Erythroblast (primary cell): ENCODE measurements at regions not wholly inside any gene's neighbourhood (a gene's known extent, or its start where the extent isn't known, plus 50 kb on each side); places are given as distances from the start of the nearest gene placed in this dataset.
"Not testable (repeated sequence)": the region's sequence is repeated elsewhere in the genome, so short reads cannot be mapped to it uniquely, and the experiment has no call there.

ENCODE experiments used
- DNase-seq, 2 experiments: peaks; one replicate each; lab custom pipeline; 2025; lab: John Stamatoyannopoulos, UW
- GATA1 ChIP-seq: IDR thresholded peaks from 2 replicates; pipeline ENCODE4 v1.6.1; 2011; ENCODE audit warnings: low read depth, mild to moderate bottlenecking, control low read depth, low read length, moderate library complexity
- POLR2A ChIP-seq: IDR thresholded peaks from 2 replicates; pipeline ENCODE4 v1.6.1; 2011; ENCODE audit warnings: mild to moderate bottlenecking, low read length

DNA sequence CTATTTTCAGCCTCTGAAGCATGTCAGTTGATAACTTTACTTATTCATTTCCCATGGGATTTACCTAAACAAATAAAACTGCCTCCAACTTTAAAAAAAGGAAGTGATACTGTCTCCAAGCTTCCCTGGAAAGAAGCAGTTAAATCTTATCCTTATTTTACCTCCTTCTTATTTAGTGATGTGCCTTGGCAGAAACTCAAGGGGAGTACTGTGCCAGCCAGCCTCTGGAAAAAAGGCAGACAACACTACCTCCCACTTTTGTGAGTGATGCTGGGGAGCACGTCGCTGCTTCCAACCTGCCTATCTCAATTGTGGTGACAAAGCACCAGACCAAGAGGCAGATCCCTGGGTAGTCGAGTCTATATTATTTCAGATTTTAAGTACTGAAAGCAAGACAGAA, 765.6 kb downstream of the DIAPH3 start:
- TF ChIP-seq POLR2A (no peak), GATA1 (no peak)
- no peak for DNase-seq

GRCh38 chr13:59398661-59399060, 765.1 kb downstream of the DIAPH3 start:
- DNase-seq, result no peak
- TF ChIP-seq POLR2A, result no peak
- no peak for TF ChIP-seq GATA1

DNA sequence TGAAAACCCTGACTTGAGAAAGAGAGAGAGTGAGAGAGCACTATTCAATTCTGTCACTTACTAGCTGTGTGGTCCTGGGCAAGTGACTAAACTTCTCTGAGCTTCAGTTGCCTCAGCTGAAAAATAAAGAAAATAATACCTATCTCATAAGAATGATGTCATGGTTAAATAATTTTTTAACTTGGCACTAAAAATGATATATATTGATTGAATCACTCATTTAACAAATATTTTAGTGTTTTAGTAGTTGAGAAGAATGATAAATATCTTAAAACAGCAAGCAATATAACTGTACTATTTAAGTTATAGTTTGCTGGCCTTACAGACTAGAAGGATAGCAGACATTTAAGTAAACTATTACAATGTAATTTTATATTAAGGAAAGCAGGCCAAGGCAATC, 764.2 kb downstream of the DIAPH3 start:
- DNase-seq, result no peak
- TF ChIP-seq POLR2A, result no peak

- DNase-seq, result no peak
- no peak for TF ChIP-seq POLR2A
- no peak for TF ChIP-seq GATA1
These were observed 759.4 kb downstream of the DIAPH3 start for GRCh38 chr13:59404331-59404730.

- DNase-seq, result not testable (repeated sequence)
These were observed 756.5 kb downstream of the DIAPH3 start for GRCh38 chr13:59407251-59407650.

GRCh38 chr13:59408738-59409137, 755.0 kb downstream of the DIAPH3 start:
- TF ChIP-seq POLR2A (no peak), GATA1 (no peak)
- no peak for DNase-seq

DNA sequence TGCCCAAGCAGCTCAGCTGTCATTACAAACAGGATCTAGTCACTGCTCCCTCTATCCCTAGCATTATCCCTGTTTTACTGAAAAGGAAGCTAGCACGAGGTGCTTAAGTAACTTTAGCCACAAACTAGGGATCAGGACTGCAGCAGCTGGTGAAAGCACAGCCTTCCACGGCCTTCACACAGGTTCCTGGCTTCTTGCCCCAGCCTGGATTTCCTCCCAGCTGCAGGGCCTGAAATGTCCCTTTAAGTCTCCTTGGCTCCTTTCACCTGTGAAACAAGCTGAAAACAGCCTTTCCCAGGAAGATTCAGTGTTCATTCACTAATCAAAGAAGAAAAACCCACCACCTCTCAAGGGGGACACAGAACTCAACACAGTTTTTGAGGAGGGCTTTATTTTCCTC, 754.5 kb downstream of the DIAPH3 start:
- TF ChIP-seq POLR2A (no peak), GATA1 (no peak)
- no peak for DNase-seq

DNA sequence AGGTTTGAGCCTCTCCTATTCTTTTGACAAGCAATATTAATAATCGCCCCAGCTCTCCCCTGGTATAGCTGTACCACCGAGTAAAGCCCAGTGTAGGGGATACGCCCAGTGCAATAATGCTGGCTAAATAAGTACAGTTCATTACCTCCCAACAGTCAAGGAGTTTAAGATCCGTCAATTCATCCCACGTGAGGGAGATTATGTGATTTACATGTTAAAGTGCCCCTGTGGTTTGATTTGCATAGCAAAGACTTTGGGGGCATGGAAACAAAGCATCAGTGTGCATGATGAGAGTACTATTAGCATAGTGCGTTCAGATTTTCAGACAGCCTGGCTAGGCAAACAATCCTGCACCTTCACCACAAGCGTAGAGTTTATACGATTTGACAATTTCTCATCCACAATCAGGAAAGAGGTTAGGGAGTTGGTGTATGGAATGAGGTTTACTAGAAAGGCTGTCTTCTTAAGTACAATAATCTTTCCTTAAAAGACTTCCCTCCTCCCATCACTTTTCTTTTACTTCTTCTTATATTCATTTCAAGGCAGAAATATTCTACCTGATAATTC, 754.0 kb downstream of the DIAPH3 start:
- TF ChIP-seq GATA1, result no peak
- DNase-seq, result no peak

DNA sequence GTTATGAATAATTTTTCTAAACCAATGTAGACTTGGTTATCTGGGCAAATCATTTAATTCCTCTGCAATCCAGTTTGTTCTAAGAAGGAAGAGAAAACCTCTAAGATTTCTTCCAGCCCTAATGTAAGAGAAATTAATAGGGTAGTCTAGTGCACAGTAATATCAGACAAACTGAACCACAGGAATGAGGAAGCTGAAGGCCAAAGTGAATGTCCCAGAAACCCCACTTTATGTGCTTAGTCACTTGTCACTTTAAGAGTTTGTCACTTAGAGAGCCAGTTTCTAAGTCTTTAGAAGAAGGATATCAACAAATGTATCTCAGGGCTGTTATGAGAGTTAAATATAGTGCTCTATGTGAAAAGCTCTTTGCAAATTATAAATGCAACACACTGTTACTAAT, 750.6 kb downstream of the DIAPH3 start:
- TF ChIP-seq GATA1 (no peak), POLR2A (no peak)
- no peak for DNase-seq

DNA sequence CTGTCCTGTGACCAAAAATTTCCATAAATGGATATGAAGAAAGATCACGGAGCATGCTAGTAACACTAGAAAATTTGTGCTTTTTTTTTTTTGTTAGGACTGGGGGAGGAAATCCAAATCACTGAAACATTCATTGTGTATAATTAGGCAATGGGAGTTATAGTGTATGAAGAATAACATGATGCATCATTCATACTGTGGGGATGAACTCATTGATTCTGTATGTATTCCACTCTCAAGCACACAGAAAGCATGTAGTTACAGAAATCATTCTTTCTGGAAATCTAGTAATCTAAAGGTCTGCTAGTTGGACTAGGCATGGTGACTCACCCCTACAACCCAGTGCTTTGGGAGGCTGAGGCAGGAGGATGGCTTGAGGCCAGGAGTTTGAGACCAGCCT, 749.7 kb downstream of the DIAPH3 start:
- TF ChIP-seq GATA1, result no peak
- no peak for TF ChIP-seq POLR2A

DNA sequence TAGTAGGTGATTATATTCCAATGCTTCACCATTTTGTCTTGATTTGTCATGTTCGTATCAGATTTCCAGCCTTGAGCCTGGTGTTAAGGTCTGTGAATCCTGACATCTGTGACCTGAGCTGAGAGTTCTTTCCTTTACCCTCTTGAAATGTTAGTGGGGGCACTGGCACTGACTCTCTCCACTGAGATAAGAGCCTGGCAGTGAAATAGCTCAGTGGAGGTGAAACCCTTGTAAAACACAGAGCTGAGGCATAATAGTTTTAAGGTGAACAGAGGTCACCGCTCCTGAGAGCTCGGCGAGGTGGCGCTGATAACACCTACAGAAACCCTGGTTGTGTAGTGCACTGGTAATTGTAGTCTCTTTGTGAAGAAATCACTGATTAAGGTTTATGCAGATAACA, 748.2 kb downstream of the DIAPH3 start:
- no peak for DNase-seq
- TF ChIP-seq POLR2A (no peak), GATA1 (no peak)

More for the DNA sequence above, 749.7 kb downstream of the DIAPH3 start:
- DNase-seq, result no peak

- no peak for TF ChIP-seq GATA1
- no peak for TF ChIP-seq POLR2A
- DNase-seq, result no peak
These were observed 747.2 kb downstream of the DIAPH3 start for GRCh38 chr13:59416561-59416960.

GRCh38 chr13:59422646-59423045, 741.1 kb downstream of the DIAPH3 start:
- no peak for DNase-seq
- TF ChIP-seq GATA1 (no peak), POLR2A (no peak)

DNA sequence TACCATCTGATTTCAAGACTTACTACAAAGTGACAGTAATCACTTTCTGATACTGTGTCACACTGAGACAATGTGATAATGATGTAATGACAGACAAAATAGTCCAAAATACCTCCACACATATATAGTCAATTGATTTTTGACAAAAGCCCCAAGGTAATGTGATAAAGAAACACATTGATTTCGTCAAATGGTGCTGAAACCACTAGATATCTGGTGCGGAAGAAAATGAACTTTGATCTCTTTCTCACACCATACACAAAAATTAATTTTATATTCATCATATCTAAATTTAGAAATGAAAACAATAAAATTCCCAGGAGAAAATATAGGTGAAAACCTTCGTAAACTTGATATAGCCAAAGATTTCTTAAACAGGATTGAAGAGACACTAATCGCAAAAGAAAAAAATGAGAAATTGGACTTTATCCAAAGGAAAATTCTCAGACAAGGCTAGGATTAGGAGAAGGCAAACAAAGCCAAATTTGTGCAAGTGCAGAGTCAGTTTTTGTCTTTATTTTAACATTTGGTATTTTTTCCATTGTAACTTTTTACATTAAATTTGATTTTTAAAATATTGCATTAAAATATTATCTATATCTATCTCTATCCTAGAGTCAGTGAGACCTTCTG, 739.9 kb downstream of the DIAPH3 start:
- DNase-seq, result no peak
- no peak for TF ChIP-seq POLR2A
- no peak for TF ChIP-seq GATA1

DNA sequence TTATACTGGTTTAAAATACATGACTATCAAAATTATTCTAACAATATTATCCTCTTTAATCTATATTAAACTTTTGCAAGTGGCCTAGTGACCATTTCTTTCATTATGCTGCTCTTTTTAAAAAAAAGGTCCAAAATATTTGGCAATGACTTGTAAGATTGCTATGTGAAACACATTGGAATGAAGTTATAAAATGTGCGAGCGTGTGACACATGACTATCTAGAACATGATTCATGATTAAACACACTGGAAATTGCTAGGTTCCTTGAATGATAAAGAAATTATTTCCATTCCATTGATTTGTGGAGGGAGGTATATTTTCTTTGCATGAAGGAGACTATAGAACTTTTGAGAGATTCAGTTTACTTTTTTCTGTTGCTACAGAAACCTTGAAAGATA, 739.1 kb downstream of the DIAPH3 start:
- TF ChIP-seq GATA1 (no peak), POLR2A (no peak)
- DNase-seq, result no peak

- TF ChIP-seq GATA1 (no peak), POLR2A (no peak)
- no peak for DNase-seq
These were observed 738.5 kb downstream of the DIAPH3 start for GRCh38 chr13:59425211-59425741.

DNA sequence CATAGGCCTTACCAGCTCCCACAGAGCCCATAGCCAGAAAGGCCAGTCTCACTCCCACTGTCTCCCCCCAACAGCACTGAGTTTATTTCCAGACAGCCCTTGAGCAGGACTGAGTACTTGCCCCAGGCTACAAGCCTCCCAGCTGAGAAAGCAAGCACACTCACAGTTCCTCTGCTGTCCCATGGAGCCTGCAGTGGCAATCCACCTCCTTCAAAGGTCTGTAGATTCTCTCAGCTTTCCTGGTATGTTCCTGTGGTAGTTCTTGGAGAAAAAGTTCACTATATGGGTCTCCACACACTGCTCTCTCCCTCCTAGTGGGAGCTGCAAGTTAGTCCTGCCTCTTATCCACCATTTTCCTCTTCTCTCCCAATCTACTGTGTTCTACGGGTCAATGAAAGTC, 728.7 kb downstream of the DIAPH3 start:
- no peak for DNase-seq
- TF ChIP-seq POLR2A, result no peak
- no peak for TF ChIP-seq GATA1
